HL-60 (cell line): ENCODE measurements at regions not wholly inside any gene's neighbourhood (a gene's known extent, or its start where the extent isn't known, plus 50 kb on each side); places are given as distances from the start of the nearest gene placed in this dataset.

Experiments
- DNase-seq, 2 experiments: peaks; one replicate each; pipeline ENCODE4 v3.0.0-alpha.2; 2010 to 2020; ENCODE audit warnings: low read depth in 1 of 2, low spot score in 1 of 2
- H3K27ac ChIP-seq: fragments of 250-450 bp; sonication (Bioruptor Pico); replicated peaks from 2 replicates; pipeline ENCODE4 v1.5.1; 2020; ENCODE audit warnings: mild to moderate bottlenecking, moderate library complexity
- H3K27me3 ChIP-seq: fragments of 250-450 bp; sonication (Bioruptor Pico); 2 replicates; pipeline ENCODE4 v1.5.1; 2021; ENCODE audit warnings: mild to moderate bottlenecking, moderate library complexity; ENCODE audit not compliant: insufficient read depth, poor library complexity, severe bottlenecking
- H3K4me3 ChIP-seq: replicated peaks from 2 replicates; pipeline ENCODE4 v1.5.1; 2011; ENCODE audit warnings: mild to moderate bottlenecking, control low read depth, low read length; ENCODE audit not compliant: insufficient read depth
- CTCF ChIP-seq: IDR thresholded peaks from one replicate; pipeline ENCODE4 v1.5.1; 2011; ENCODE audit warnings: low read length, control low read depth, inconsistent platforms; ENCODE audit not compliant: insufficient read depth
- GABPA ChIP-seq: IDR thresholded peaks from 2 replicates; pipeline ENCODE4 v1.6.1; 2012; ENCODE audit warnings: low read depth
- POLR2AphosphoS5 ChIP-seq: IDR thresholded peaks from 2 replicates; pipeline ENCODE4 v1.6.1; 2012; ENCODE audit warnings: low read depth
- REST ChIP-seq: IDR thresholded peaks from 2 replicates; pipeline ENCODE4 v1.6.1; 2012; ENCODE audit warnings: low read depth; ENCODE audit not compliant: insufficient replicate concordance
- SPI1 ChIP-seq: IDR thresholded peaks from 2 replicates; pipeline ENCODE4 v1.6.1; 2012; ENCODE audit warnings: low read depth, mild to moderate bottlenecking, borderline replicate concordance

- H3K4me3 ChIP-seq, result no peak overlapping the region
- no peak for DNase-seq
- no peak for TF ChIP-seq REST
- no peak for TF ChIP-seq POLR2AphosphoS5
- no peak for TF ChIP-seq GABPA
- TF ChIP-seq CTCF, result no peak
- no peak for TF ChIP-seq SPI1
- H3K27ac ChIP-seq, result no peak overlapping the region
- peaks cover 3% of the 10 kb centered on the region for H3K27me3 ChIP-seq
Observed at GRCh38 chr17:45645330-45645729, 138.8 kb upstream of the CRHR1 start.

- peak; percentile 17 to 41 for DNase-seq
- peaks cover 3% of the 10 kb centered on the region for H3K27me3 ChIP-seq
- TF ChIP-seq CTCF (no peak), REST (no peak), POLR2AphosphoS5 (no peak), GABPA (no peak), SPI1 (no peak)
- no peak overlapping the region for H3K4me3 ChIP-seq
- H3K27ac ChIP-seq, result no peak overlapping the region
Observed at GRCh38 chr17:45646288-45646988, 137.7 kb upstream of the CRHR1 start.

GRCh38 chr17:45648642-45649041, 135.5 kb upstream of the CRHR1 start:
- no peak for DNase-seq
- Histone ChIP-seq H3K27ac (no peak overlapping the region), H3K27me3 (peaks cover 3% of the 10 kb centered on the region), H3K4me3 (no peak overlapping the region)
- TF ChIP-seq CTCF (no peak), POLR2AphosphoS5 (no peak), GABPA (no peak), REST (no peak), SPI1 (no peak)
